Stimulated activated CD4-positive, alpha-beta T cell treated with anti-CD3 and anti-CD28 coated beads, Interleukin-15, amount 100 ng/mL, for 48 hours (primary cell): ENCODE measurements at regions not wholly inside any gene's neighbourhood (a gene's known extent, or its start where the extent isn't known, plus 50 kb on each side); places are given as distances from the start of the nearest gene placed in this dataset.

Experiments
- DNase-seq, 2 donors: peaks; one replicate each; pipeline ENCODE4 v3.0.0-alpha.2; 2020; ENCODE audit warnings: low read depth in 2 of 2

- no peak for DNase-seq
Observed at GRCh38 chr18:41754332-41754731, 200.7 kb upstream of the PIK3C3 start.

GRCh38 chr18:41753826-41754225, 201.2 kb upstream of the PIK3C3 start:
- no peak for DNase-seq

- DNase-seq = no peak
Observed at GRCh38 chr18:41752826-41753225, 202.2 kb upstream of the PIK3C3 start.

- DNase-seq = no peak
Observed at GRCh38 chr18:41751652-41752051, 203.4 kb upstream of the PIK3C3 start.

- no peak for DNase-seq
Observed at GRCh38 chr18:41751161-41751560, 203.9 kb upstream of the PIK3C3 start.

- no peak for DNase-seq
Observed at GRCh38 chr18:41747723-41748242, 207.3 kb upstream of the PIK3C3 start.

GRCh38 chr18:41745166-41746049, 209.6 kb upstream of the PIK3C3 start:
- DNase-seq = peak; percentile 0 to 2

GRCh38 chr18:41744421-41745030, 210.5 kb upstream of the PIK3C3 start:
- DNase-seq = no peak

GRCh38 chr18:41737218-41737617, 217.8 kb upstream of the PIK3C3 start:
- no peak for DNase-seq

- DNase-seq = no peak
Observed at GRCh38 chr18:41734917-41735316, 220.1 kb upstream of the PIK3C3 start.

GRCh38 chr18:41732356-41732755, 222.7 kb upstream of the PIK3C3 start:
- no peak for DNase-seq

GRCh38 chr18:41731884-41732283, 223.2 kb upstream of the PIK3C3 start:
- no peak for DNase-seq

GRCh38 chr18:41724195-41724594, 230.8 kb upstream of the PIK3C3 start:
- DNase-seq = no peak

GRCh38 chr18:41721103-41721790, 233.8 kb upstream of the PIK3C3 start:
- DNase-seq = no peak

- no peak for DNase-seq
Observed at GRCh38 chr18:41720226-41720625, 234.8 kb upstream of the PIK3C3 start.

- DNase-seq = no peak
Observed at GRCh38 chr18:41719808-41720207, 235.2 kb upstream of the PIK3C3 start.

GRCh38 chr18:41714872-41715271, 240.2 kb upstream of the PIK3C3 start:
- no peak for DNase-seq

GRCh38 chr18:41713969-41714825, 240.8 kb upstream of the PIK3C3 start:
- DNase-seq = no peak

GRCh38 chr18:41706301-41706700, 248.7 kb upstream of the PIK3C3 start:
- no peak for DNase-seq

GRCh38 chr18:41703744-41704530, 251.1 kb upstream of the PIK3C3 start:
- no peak for DNase-seq

GRCh38 chr18:41700416-41700815, 254.6 kb upstream of the PIK3C3 start:
- no peak for DNase-seq
